ENCODE measurements at regions not wholly inside any gene's neighbourhood (a gene's known extent, or its start where the extent isn't known, plus 50 kb on each side); places are given as distances from the start of the nearest gene placed in this dataset.
A peak's percentile ranks its signal among the peaks of the same experiment; 100 is the strongest.

DNA sequence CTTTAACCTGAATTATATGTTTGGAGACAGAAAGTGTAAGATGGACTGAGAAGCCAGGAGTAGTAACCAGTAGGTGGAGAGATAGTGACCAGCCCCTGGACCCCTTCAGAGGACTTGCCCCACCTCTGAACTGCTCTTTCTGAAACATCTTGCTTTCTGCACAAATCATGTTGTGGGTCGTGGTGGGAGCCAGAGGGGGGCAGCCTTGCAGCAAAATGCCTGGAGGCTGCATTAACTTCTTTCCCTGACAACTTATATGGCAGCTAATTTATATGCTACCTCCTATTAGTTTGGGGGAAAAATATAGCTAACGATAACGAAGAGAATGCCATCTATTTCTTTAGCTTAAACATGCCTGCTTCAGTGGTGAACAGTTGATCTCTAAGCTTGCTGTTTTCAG, 859.8 kb downstream of the MAFB start:
- H3K4me3 ChIP-seq (ENCODE audit: low read depth, low read length), result no peak overlapping the region
- DNase-seq (ENCODE audit: low read depth), result no peak
- TF ChIP-seq, protein P1, sequence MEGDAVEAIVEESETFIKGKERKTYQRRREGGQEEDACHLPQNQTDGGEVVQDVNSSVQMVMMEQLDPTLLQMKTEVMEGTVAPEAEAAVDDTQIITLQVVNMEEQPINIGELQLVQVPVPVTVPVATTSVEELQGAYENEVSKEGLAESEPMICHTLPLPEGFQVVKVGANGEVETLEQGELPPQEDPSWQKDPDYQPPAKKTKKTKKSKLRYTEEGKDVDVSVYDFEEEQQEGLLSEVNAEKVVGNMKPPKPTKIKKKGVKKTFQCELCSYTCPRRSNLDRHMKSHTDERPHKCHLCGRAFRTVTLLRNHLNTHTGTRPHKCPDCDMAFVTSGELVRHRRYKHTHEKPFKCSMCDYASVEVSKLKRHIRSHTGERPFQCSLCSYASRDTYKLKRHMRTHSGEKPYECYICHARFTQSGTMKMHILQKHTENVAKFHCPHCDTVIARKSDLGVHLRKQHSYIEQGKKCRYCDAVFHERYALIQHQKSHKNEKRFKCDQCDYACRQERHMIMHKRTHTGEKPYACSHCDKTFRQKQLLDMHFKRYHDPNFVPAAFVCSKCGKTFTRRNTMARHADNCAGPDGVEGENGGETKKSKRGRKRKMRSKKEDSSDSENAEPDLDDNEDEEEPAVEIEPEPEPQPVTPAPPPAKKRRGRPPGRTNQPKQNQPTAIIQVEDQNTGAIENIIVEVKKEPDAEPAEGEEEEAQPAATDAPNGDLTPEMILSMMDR (IDR thresholded peaks at IDR 0.05; ENCODE audit: control insufficient read depth, extremely low read depth, insufficient read depth), result peak; percentile 35

DNA sequence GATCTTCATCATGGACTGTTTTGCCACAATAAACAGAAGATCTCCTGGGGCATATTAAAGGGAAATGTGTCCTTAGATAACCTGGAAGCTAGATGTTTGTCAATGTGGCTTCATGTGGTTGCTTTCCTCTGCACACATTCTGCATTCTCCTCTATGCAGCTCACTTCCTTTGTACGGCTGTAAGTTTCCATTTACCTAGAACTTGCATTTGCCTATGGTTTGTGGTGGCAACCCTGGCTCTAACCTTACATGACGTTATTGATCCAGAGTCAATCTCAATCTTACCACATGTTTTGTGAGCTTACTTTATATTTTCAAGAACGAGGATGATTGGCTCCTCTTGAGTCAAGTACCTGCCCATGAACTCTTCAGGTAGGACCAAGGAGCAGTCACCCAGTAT, 863.1 kb downstream of the MAFB start:
- TF ChIP-seq, protein P1 (IDR thresholded peaks at IDR 0.05; ENCODE audit: control insufficient read depth, extremely low read depth, insufficient read depth), result no peak
- H3K4me3 ChIP-seq (ENCODE audit: low read depth, low read length), result no peak overlapping the region
- DNase-seq (ENCODE audit: low read depth), result no peak

DNA sequence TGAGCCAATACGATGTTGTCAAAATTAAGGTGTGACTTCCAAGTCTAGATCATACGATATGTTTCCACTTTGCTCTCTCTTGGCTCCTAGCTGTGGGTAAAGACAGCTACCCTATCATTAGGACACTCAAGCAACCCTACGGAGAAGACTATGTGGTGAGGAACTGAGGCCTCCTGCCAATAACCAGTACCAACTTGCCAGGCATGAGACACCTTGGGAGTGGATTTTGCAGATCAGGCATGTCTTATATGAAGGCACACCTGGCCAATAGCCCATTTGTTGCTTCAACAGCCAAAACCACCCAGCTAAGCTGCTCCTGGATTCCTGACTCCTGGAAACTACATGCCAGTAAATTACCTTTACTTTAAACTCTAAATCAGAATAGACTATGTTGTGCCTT, 863.4 kb downstream of the DHX35 start:
- H3K4me3 ChIP-seq (ENCODE audit: low read depth, low read length), result no peak overlapping the region
- DNase-seq (ENCODE audit: low read depth), result no peak
- TF ChIP-seq, protein P1 (IDR thresholded peaks at IDR 0.05; ENCODE audit: control insufficient read depth, extremely low read depth, insufficient read depth), result no peak

DNA sequence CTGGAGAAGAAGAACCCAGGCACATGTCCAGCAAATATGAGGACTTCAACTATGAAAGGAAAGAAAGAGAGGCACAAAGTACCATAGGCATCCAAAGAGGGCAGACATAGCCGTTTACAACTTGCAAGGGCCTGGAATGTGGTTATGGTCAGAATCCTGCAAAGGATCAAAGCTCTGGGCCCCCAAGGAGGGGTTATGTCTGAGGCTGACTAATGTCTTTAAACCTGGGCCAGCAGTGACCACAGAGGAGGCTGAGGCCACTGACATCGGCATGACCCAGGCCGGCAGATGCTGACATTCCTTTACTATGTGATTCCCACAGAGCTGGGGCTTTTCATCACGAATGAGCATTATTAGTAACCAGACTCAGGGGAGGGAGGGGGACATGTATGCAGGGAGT, 861.1 kb downstream of the DHX35 start:
- no peak overlapping the region for H3K4me3 ChIP-seq (ENCODE audit: low read depth, low read length)
- TF ChIP-seq, protein P1 (IDR thresholded peaks at IDR 0.05; ENCODE audit: control insufficient read depth, extremely low read depth, insufficient read depth), result no peak
- DNase-seq (ENCODE audit: low read depth), result no peak

DNA sequence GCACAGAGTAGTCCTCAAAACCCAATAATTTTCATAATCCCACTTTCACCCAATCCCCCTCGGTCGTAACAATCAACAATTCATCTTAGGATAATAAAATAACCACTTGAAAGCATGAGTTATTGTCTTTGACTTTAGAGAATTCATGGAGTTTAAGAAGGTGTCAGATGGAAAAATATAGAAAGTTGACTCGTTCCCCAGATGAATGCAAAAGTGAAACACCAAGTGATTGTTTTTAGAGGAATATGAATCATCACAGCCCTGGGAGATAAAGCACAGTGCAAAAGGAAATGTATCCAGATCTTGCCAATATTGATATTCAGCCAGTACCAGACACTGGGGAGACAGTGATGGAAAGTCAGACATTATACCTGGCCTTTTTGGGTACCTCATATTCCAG, 860.5 kb downstream of the DHX35 start:
- H3K4me3 ChIP-seq (ENCODE audit: low read depth, low read length), result no peak overlapping the region
- TF ChIP-seq, protein P1 (IDR thresholded peaks at IDR 0.05; ENCODE audit: control insufficient read depth, extremely low read depth, insufficient read depth), result no peak
- no peak for DNase-seq (ENCODE audit: low read depth)

DNA sequence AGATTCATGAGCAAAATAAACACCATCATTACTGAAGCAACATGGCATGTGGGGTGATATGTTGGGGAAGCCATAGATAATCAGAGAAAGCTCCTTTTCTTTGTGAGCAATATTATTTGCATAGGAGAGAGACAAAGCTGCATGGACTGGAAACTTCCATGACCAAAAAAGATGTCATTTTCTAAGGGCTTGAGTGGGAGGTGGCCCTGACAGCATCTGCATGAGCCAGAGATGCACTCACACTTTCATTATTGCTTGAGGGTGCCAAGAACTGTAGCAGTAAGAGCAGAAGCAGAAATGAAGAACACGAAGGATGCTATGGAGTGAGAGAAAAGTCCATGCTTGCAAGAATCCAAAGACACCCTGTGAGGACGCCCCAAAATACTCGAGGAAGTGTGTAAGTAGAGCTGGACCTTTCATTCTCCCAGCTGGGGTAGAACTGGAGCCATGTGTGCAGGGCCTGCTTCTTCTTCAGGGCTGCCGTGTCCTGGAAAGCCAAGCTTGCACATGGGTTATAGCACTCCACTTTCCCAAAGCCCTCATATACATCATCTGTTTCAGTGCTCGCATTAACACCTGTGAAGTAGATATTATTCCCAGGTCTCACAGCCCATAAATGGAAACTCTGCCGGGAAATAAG, 851.2 kb downstream of the DHX35 start:
- no peak for DNase-seq (ENCODE audit: low read depth)
- TF ChIP-seq, protein P1 (IDR thresholded peaks at IDR 0.05; ENCODE audit: control insufficient read depth, extremely low read depth, insufficient read depth), result no peak
- no peak overlapping the region for H3K4me3 ChIP-seq (ENCODE audit: low read depth, low read length)

DNA sequence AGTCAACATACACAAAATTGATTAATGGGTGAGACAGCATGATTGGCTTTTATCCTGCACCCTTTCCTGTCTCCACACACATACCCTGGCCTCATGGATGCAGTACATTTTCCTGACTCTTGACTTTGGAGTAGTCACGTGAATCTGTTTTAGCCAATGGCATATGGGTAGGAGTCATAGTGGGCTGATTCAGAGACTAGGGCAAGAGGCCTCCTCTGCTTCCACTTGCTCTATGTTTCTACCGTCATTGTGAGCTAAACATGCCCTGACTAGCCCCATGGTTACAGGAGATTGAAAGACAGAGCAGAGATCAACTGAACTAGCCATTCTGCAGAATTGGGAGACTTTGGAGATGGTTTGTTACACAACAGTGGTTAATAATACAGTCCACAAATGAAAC, 850.0 kb downstream of the DHX35 start:
- TF ChIP-seq, protein P1 (IDR thresholded peaks at IDR 0.05; ENCODE audit: control insufficient read depth, extremely low read depth, insufficient read depth), result no peak
- H3K4me3 ChIP-seq (ENCODE audit: low read depth, low read length), result no peak overlapping the region
- no peak for DNase-seq (ENCODE audit: low read depth)
